GM12864 (cell line): ENCODE measurements at regions not wholly inside any gene's neighbourhood (a gene's known extent, or its start where the extent isn't known, plus 50 kb on each side); places are given as distances from the start of the nearest gene placed in this dataset.

Experiments used
- DNase-seq: peaks from one replicate; pipeline ENCODE4 v3.0.0-alpha.2; 2011; ENCODE audit warnings: low read depth
- H3K4me3 ChIP-seq: 2 replicates; pipeline ENCODE4 v1.5.1; 2011; ENCODE audit warnings: mild to moderate bottlenecking, low read depth, low read length, control low read depth
- TF ChIP-seq, protein P1 (sequence below): IDR thresholded peaks from 2 replicates; pipeline ENCODE4 v1.5.1; 2011; ENCODE audit warnings: low read depth, mild to moderate bottlenecking, moderate library complexity, low read length, control low read depth, inconsistent platforms; ENCODE audit errors: missing control alignments

DNA sequence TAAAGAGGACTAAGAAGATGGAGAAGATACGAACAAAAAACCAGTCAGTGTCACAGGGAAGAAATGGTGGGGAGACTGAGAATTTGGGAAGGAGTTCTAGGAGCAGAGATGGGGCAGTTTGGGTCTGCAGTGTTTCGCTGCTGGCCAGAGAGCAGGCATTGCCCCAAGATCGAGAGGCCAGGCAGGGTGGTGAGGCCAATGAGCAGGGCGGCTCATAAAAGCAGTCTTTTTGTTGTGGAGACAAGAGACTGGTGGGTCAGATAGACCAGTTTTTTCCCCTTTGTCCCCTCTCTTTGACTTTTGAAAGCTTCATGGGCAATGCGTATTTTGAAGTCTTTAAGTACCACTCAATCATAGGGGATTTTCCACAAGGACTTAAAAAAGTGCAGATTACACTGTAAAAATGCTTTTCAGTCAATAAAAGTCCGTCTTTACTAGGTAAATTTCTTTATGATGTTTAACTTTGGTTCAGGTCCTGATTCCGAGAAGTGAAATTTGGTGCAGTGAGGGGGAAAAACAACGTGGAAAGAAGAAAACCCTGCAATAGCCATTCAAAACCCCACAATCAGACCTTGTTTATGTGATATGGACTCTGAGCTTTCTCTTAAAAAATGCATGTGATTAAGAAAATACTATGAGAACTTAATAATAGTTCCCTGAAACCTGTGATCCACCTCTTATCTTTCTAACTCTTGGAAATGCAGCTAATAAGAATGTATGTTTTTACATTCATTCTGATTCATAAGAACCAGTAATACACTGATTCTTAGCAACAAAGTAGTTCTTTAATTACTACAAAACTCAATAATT lies 338.9 kb downstream of the KLF5 start:
- H3K4me3 ChIP-seq, result no peak overlapping the region
- no peak for DNase-seq
- TF ChIP-seq, protein P1, sequence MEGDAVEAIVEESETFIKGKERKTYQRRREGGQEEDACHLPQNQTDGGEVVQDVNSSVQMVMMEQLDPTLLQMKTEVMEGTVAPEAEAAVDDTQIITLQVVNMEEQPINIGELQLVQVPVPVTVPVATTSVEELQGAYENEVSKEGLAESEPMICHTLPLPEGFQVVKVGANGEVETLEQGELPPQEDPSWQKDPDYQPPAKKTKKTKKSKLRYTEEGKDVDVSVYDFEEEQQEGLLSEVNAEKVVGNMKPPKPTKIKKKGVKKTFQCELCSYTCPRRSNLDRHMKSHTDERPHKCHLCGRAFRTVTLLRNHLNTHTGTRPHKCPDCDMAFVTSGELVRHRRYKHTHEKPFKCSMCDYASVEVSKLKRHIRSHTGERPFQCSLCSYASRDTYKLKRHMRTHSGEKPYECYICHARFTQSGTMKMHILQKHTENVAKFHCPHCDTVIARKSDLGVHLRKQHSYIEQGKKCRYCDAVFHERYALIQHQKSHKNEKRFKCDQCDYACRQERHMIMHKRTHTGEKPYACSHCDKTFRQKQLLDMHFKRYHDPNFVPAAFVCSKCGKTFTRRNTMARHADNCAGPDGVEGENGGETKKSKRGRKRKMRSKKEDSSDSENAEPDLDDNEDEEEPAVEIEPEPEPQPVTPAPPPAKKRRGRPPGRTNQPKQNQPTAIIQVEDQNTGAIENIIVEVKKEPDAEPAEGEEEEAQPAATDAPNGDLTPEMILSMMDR, result no peak

DNA sequence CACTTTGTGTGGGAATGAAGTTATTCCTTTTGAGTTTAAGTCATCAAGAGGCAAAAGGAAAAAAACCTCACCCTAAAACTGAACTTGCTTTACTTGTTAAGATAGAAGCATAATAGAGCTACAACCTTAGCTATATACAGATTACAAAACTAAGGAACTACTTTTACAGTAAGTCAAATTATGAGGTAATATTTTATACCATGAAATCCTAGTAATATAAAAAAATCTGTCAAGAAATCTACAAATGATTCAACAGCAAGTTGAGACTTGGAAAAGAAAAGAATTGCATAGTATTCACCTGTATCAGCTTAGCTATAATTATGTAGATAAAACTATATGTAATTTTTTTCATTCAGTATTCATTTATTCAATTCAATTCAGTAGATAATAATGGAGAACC lies 335.3 kb downstream of the KLF5 start:
- no peak overlapping the region for H3K4me3 ChIP-seq
- DNase-seq, result no peak
- TF ChIP-seq, protein P1, result no peak

DNA sequence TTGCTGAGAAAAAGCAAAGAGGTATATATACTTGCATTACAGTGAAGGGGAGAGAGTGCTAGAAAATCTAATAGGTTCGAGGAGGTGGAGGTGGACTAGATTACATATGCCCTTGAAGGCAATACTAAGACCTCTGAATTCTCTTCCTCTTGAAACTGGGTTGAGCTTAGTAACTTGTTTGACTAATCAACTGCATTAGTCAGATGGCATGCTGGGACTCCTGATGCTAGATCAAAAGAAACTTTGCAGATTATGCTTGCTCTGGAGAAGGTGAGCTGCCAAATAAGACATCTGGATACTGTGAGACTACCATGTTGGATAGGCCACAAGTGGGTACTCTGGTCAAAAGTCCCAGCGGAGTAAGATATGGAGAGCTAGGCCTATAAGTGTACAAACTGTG lies 331.3 kb downstream of the KLF5 start:
- H3K4me3 ChIP-seq, result no peak overlapping the region
- TF ChIP-seq, protein P1, result no peak
- no peak for DNase-seq

DNA sequence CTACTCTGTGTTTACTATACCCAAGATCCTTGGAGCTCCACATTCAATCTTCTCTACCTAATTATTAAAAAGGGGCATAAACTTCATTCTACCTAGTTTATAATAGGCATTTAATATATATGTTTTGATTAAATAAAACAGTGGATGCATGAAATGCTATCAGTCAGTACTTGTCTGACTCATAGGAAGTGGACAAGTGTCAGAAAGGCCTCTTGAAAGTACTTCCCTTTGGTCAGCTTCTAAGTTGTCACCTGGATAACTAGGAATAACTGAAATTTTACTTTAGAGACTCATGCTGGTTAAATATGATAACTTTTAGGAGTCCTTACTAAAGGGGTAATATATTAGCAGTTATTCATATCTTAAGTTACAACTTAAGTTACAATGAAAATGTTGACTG lies 329.8 kb downstream of the KLF5 start:
- DNase-seq, result no peak
- TF ChIP-seq, protein P1, result no peak
- H3K4me3 ChIP-seq, result no peak overlapping the region

DNA sequence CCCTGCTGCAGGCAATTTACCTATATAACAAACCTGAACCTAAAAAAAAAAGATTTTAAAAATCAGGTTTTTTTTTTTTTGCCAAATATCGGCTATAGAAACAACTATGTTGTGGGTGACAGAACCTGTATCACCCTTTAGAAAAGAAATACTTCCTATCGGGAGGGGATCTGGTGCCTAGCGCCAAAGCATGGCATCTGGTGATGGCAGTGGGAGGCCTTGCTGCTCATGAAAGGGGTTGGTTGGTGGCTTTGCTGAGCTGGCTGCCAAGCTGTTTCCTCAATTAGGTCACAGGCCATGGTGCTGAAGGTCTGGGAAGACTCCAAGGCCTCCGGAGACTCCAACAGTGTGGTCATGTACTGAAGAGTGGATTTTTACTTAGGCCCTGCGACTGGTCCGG lies 328.5 kb downstream of the KLF5 start:
- no peak for DNase-seq
- TF ChIP-seq, protein P1, result no peak
- H3K4me3 ChIP-seq, result no peak overlapping the region

DNA sequence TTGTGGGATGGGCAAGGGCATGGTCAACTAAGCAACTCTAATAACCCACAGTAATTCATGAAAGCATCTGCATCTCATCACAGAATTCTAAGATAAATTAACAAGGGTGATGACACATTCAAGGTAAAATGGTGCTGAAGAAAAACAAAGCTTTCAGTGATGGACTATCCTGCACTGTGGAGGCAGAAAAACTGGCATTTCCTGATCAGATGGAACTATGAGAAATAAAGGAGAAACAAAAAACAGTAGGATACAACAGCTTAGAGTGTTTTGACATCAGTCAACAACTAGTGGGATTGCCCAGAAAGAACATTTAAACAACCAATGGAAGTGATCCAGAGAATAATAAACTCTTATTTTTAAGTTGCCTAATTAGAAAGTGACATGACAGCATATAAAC lies 327.0 kb downstream of the KLF5 start:
- DNase-seq, result no peak
- TF ChIP-seq, protein P1, result no peak
- H3K4me3 ChIP-seq, result no peak overlapping the region
